OCI-LY7 (cell line): ENCODE measurements at regions not wholly inside any gene's neighbourhood (a gene's known extent, or its start where the extent isn't known, plus 50 kb on each side); places are given as distances from the start of the nearest gene placed in this dataset.

Experiments
- EZH2phosphoT487 ChIP-seq: fragments of 200-600 bp; sonication (generic); IDR thresholded peaks from 2 replicates; pipeline ENCODE4 v1.6.1; 2018; ENCODE audit warnings: low read depth, borderline replicate concordance, mild to moderate bottlenecking, mixed run types, antibody characterized with exemption, low read length, moderate library complexity, mixed read lengths
- TF ChIP-seq, protein P1 (sequence below): fragments of 200-600 bp; sonication (generic); conservative IDR thresholded peaks from 2 replicates; pipeline ENCODE4 v1.5.1; 2014; ENCODE audit warnings: mild to moderate bottlenecking, antibody characterized with exemption, low read length, moderate library complexity, mixed read lengths

DNA sequence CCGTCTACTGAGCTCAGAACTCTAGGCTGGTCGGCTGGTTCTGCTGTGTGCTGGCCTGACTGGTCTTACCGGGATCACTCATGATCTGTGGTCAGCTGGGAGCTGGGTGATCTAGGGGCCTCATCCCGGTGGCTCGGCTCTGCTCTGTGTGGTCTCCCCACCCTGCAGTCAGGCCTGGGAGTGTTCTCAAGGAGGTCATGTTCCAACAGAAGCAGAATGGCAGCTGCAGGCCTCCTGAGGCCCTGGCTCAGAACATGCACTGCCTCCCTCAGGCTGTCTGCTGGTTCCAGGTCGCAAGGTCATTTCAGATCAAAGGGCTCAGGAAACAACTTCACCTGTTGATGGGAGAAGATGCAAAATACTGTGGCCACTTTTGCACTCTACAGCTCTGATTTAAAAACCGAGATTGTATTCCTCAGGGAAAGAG is 81.1 kb upstream of the RFX8 start:
- TF ChIP-seq, protein P1, sequence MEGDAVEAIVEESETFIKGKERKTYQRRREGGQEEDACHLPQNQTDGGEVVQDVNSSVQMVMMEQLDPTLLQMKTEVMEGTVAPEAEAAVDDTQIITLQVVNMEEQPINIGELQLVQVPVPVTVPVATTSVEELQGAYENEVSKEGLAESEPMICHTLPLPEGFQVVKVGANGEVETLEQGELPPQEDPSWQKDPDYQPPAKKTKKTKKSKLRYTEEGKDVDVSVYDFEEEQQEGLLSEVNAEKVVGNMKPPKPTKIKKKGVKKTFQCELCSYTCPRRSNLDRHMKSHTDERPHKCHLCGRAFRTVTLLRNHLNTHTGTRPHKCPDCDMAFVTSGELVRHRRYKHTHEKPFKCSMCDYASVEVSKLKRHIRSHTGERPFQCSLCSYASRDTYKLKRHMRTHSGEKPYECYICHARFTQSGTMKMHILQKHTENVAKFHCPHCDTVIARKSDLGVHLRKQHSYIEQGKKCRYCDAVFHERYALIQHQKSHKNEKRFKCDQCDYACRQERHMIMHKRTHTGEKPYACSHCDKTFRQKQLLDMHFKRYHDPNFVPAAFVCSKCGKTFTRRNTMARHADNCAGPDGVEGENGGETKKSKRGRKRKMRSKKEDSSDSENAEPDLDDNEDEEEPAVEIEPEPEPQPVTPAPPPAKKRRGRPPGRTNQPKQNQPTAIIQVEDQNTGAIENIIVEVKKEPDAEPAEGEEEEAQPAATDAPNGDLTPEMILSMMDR = no peak
- TF ChIP-seq EZH2phosphoT487 = no peak
